Activated naive CD8-positive, alpha-beta T cell treated with anti-CD3 and anti-CD28 coated beads, Interleukin-2, amount 50 U/mL, for 24 hours (primary cell): ENCODE measurements at regions not wholly inside any gene's neighbourhood (a gene's known extent, or its start where the extent isn't known, plus 50 kb on each side); places are given as distances from the start of the nearest gene placed in this dataset.

Experiments
- ATAC-seq: fragments of 150-1000 bp; cut with Tn5 transposase; one replicate; pipeline ENCODE4 v1.10.0; 2021
- DNase-seq: peaks from one replicate; pipeline ENCODE4 v3.0.0; 2021
- H3K27ac Mint-ChIP-seq: one replicate; pipeline ENCODE4 v1.8.0; 2021; ENCODE audit warnings: mild to moderate bottlenecking, mixed read lengths
- H3K27me3 Mint-ChIP-seq: one replicate; pipeline ENCODE4 v1.8.0; 2021; ENCODE audit warnings: mixed read lengths
- H3K36me3 Mint-ChIP-seq: one replicate; pipeline ENCODE4 v1.8.0; 2021; ENCODE audit warnings: low read depth, mixed read lengths
- H3K4me1 Mint-ChIP-seq: one replicate; pipeline ENCODE4 v1.8.0; 2021; ENCODE audit warnings: mixed read lengths
- H3K4me3 Mint-ChIP-seq: one replicate; pipeline ENCODE4 v1.8.0; 2021; ENCODE audit warnings: mild to moderate bottlenecking, moderate library complexity, mixed read lengths
- H3K9me3 Mint-ChIP-seq: one replicate; pipeline ENCODE4 v1.8.0; 2021; ENCODE audit warnings: mixed read lengths

DNA sequence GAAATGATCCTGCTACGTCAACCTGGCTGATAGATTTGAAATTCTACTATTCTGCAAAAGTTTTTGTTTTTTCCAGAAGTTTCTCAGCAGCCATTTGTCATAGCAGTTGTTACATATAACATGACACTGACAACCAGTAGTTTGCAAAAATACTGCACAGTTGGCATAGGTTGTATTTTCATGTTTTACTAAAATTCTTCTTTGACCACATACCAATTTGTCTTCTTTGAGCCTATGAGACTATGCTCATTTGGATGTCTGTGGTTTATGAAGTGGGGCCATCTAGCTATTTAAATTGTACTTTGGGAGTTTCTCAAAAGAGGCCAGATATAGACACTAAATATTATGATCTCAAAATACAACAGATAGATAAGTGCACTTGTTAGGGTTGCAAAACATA is 104.9 kb upstream of the PREP start:
- H3K36me3 Mint-ChIP-seq, result no peaks in the 10 kb centered on the region
- H3K27me3 Mint-ChIP-seq, result peaks cover 15% of the 10 kb centered on the region
- ATAC-seq, result no peak
- no peak overlapping the region for H3K4me3 Mint-ChIP-seq
- peaks cover 15% of the 10 kb centered on the region for H3K4me1 Mint-ChIP-seq
- H3K9me3 Mint-ChIP-seq, result no peaks in the 10 kb centered on the region
- no peak overlapping the region for H3K27ac Mint-ChIP-seq
- no peak for DNase-seq

DNA sequence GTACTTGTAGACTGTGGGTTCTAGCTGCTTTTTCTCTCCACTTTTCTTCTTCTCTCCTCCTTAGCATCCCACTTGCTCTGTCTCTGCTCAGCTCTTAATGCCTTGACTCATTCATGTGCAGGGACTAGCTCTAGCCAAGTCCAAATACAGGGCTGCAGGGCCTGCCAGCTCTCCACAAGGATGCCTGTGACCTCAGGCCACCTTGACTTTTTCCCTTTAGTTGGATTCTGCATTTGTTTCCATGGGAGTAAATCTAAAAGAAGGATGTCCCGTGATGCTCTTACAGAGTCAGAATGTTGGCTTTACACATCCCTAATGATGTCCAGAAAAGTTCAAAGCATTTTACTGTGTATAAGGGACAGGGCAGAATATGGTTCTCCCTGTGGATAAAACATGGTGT is 101.8 kb upstream of the PREP start:
- Mint-ChIP-seq H3K36me3 (no peaks in the 10 kb centered on the region), H3K9me3 (no peaks in the 10 kb centered on the region), H3K4me1 (no peaks in the 10 kb centered on the region), H3K4me3 (no peak overlapping the region), H3K27me3 (peaks cover 10% of the 10 kb centered on the region), H3K27ac (no peak overlapping the region)
- ATAC-seq, result no peak
- DNase-seq, result no peak

DNA sequence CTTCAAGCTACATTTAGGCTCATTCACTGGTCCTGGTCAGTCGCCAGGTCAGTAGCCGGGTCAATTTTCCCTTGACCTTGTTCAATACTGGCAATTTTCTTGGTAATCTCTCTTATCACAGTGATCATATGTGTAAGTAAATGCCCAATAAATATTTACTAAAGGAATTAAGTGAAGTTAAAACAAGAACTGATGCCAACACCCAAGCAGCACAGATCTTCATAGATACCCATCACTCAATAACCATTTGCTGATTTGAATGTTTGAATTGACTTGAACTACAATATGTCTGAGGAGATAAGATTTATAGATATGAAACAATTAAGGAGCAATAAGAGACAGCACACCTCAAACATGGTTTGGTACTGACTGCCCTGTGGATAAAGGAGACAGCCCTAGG is 100.8 kb upstream of the PREP start:
- Mint-ChIP-seq H3K36me3 (no peaks in the 10 kb centered on the region), H3K27ac (no peak overlapping the region), H3K27me3 (peaks cover 9% of the 10 kb centered on the region), H3K4me1 (no peaks in the 10 kb centered on the region), H3K9me3 (no peaks in the 10 kb centered on the region), H3K4me3 (no peak overlapping the region)
- DNase-seq, result no peak
- ATAC-seq, result no peak

DNA sequence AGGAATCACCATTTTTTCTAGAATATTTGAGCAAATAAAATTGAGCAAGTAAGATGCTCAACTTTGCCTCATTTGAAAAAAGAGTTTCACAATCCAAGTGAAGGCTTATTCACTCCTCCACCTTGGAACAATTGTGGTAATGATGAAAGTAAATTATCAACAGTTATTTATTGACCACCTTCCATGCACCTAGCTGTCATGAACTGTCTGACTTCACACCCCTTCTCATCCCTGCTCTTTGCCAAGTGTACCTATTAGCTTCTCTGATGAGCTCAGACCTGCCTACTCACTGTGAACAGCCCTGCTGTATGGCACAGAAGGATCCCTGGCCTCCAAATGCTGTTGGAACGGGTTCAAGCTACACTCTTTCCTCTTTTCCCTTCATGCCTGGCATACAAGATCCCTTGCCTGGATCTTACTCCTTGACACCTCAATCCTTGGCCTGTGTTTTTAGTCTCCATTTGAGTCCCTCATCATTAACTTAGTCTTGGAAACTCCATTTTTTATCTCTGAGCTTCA is 99.0 kb upstream of the PREP start:
- DNase-seq, result no peak
- H3K9me3 Mint-ChIP-seq, result no peaks in the 10 kb centered on the region
- H3K27me3 Mint-ChIP-seq, result peaks cover 9% of the 10 kb centered on the region
- H3K4me3 Mint-ChIP-seq, result no peak overlapping the region
- H3K4me1 Mint-ChIP-seq, result no peaks in the 10 kb centered on the region
- H3K36me3 Mint-ChIP-seq, result no peaks in the 10 kb centered on the region
- no peak overlapping the region for H3K27ac Mint-ChIP-seq
- no peak for ATAC-seq

DNA sequence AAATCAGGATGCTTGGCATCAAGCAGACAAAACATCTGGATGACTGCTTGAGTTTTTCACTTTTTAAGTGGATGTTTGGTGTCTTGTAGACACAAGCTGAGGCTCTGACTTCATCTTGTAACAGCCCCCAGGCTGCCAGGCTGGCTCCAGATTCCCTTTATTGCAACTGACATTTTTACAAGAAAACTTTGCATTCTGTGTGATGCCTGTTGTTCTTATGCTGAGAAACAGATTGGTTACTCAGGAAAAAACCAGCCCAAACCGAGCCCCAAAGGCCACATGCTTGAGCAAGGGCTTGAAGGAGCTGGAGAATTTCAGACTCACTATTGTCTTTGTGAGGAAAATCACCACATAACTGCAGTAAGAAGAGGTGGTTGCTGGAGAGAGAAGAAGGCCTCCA is 98.4 kb upstream of the PREP start:
- Mint-ChIP-seq H3K36me3 (no peaks in the 10 kb centered on the region), H3K4me1 (no peaks in the 10 kb centered on the region), H3K9me3 (no peaks in the 10 kb centered on the region), H3K4me3 (no peak overlapping the region), H3K27ac (no peak overlapping the region), H3K27me3 (peaks cover 6% of the 10 kb centered on the region)
- DNase-seq (no peak), ATAC-seq (no peak)

DNA sequence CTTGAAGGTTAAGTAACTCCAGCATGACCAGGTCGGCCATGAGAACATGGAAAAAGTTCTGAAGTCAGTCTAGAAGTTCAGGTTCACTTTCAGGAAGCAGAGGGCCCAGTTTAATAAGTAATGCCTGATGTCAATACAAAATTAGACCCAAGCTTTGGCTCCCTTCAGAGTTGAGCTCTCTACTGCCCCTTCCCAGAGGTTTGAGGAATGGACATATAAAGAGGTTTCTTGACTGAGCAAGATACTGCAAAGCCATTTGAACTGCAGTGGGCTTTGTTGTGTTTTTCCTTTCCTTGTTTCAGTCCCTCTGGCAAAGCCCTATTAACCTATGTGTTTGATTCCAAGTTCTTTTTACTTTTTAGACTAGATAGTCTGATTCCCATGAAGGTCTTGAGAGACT is 97.8 kb upstream of the PREP start:
- H3K9me3 Mint-ChIP-seq, result no peaks in the 10 kb centered on the region
- H3K4me1 Mint-ChIP-seq, result no peaks in the 10 kb centered on the region
- no peaks in the 10 kb centered on the region for H3K36me3 Mint-ChIP-seq
- no peak overlapping the region for H3K27ac Mint-ChIP-seq
- DNase-seq, result no peak
- no peak overlapping the region for H3K4me3 Mint-ChIP-seq
- no peak for ATAC-seq
- H3K27me3 Mint-ChIP-seq, result peaks cover 4% of the 10 kb centered on the region

DNA sequence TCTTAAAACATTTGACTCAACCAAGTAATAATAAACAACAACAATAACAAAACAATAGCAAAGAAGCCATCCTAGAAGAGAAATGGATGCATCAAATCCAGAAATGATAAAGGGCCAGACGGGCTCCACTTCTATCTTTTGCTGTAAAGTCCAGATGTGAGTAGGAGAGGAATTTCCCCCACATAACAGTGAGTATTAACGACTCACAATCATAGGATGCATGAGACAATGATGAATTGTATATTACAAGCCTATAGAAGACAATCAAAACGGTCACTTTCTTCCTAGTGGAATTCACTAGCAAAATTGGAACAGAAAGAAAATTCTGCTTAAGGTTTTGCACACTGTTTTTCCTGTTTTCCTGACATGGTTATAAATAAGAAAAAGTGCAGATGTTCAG is 97.0 kb upstream of the PREP start:
- Mint-ChIP-seq H3K4me3 (no peak overlapping the region), H3K9me3 (no peaks in the 10 kb centered on the region), H3K36me3 (no peaks in the 10 kb centered on the region), H3K27ac (no peak overlapping the region), H3K4me1 (no peaks in the 10 kb centered on the region), H3K27me3 (peaks cover 4% of the 10 kb centered on the region)
- ATAC-seq, result no peak
- DNase-seq, result no peak

DNA sequence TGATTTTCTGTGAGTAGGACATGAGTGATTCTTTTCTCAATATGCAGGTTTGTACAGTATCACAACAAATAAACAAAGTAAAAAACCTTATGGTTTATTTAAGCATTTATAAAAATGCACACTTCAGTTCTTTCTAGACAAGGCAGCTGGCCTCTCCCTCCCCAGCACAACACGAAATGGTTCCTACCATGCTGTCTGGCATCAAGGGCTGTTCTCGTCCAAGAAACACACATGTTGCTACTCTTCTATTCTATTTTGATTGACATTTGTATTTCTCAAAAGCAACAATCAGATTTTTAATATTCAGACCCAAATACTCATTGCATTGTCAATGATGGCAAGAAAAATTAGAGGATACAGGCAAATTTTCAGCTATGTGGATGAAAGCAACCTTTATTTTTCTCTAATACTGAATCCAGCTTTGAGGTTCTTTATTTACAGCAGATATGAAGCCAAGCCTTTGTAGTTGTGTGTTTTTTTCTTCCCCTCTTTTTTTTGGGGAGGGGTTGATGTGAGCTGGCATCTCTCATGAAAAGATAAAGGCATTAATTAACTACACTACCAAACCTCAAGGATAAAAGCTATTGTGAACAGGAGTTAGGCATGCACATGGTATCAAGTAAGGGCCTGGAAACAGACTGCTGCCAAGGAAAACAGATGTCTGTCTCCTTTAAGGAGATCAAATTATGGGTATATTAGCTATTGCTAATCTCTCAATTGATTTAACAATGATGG is 96.4 kb upstream of the PREP start:
- H3K9me3 Mint-ChIP-seq, result no peaks in the 10 kb centered on the region
- ATAC-seq (no peak), DNase-seq (no peak)
- no peaks in the 10 kb centered on the region for H3K36me3 Mint-ChIP-seq
- no peak overlapping the region for H3K27ac Mint-ChIP-seq
- peaks cover 3% of the 10 kb centered on the region for H3K27me3 Mint-ChIP-seq
- no peaks in the 10 kb centered on the region for H3K4me1 Mint-ChIP-seq
- no peak overlapping the region for H3K4me3 Mint-ChIP-seq

DNA sequence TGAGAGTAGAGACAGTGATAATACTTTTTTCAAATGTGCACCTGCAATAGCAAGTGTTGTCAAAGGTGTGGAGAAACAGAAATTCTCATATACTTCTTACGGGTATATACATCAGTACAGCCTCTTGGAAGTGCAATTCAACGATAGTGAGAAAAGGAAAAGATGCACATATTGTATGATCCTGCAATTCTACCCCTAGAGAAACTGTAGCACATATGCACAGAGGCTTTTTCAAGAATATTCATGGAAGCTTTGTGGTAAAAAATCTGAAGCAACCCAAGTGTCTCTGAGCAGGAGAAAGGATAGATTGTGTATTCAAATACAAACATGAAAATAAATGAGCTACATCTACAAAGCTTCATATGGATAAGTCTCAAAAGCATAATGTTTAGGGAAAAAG is 94.7 kb upstream of the PREP start:
- H3K4me3 Mint-ChIP-seq, result no peak overlapping the region
- peaks cover 3% of the 10 kb centered on the region for H3K27me3 Mint-ChIP-seq
- no peaks in the 10 kb centered on the region for H3K9me3 Mint-ChIP-seq
- no peaks in the 10 kb centered on the region for H3K36me3 Mint-ChIP-seq
- H3K4me1 Mint-ChIP-seq, result peaks cover 8% of the 10 kb centered on the region
- H3K27ac Mint-ChIP-seq, result no peak overlapping the region
- ATAC-seq (no peak), DNase-seq (no peak)

DNA sequence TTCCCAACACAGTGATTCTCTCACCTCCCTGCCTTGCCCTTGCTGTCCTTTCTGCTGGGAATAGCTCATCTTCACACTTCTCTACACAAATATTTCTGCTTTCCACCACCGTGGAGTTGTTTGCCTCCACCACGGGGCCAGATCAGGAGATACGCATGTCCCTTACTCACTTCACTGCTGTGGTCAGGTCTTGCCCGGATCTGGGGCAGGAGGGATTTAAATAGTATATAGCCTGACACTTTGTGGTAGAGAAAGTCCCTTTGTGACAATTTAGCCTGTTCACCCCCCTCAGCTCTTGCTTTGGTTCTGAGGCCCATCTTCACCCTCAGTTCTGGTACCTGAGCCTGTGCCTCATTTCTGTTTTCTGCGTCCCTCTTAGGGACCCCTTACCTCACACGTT is 92.6 kb upstream of the PREP start:
- DNase-seq, result no peak
- Mint-ChIP-seq H3K4me3 (no peak overlapping the region), H3K27me3 (no peaks in the 10 kb centered on the region), H3K9me3 (no peaks in the 10 kb centered on the region), H3K27ac (no peak overlapping the region), H3K36me3 (no peaks in the 10 kb centered on the region), H3K4me1 (peaks cover 8% of the 10 kb centered on the region)
- ATAC-seq, result no peak

DNA sequence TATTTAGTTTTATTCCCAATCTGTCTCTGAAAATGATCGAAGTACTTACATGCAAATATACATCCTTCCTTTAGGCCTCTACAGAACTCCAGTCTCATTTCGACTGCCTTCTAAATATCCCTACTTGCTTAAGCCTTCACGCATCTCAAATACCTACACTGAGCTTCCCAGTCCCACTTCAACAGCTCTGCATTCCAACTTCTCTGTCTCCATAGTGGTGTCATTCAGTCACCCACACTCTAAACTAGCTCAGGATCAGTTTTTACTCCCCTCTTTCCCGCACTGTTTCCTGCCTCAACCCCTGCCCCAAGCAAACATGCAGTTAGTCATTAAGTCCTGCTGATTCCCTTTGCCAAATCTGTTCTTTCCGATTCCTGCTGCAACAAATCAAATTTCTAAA is 91.8 kb upstream of the PREP start:
- no peaks in the 10 kb centered on the region for H3K36me3 Mint-ChIP-seq
- DNase-seq (no peak), ATAC-seq (no peak)
- H3K27ac Mint-ChIP-seq, result no peak overlapping the region
- peaks cover 8% of the 10 kb centered on the region for H3K4me1 Mint-ChIP-seq
- H3K4me3 Mint-ChIP-seq, result no peak overlapping the region
- H3K9me3 Mint-ChIP-seq, result no peaks in the 10 kb centered on the region
- H3K27me3 Mint-ChIP-seq, result no peaks in the 10 kb centered on the region

DNA sequence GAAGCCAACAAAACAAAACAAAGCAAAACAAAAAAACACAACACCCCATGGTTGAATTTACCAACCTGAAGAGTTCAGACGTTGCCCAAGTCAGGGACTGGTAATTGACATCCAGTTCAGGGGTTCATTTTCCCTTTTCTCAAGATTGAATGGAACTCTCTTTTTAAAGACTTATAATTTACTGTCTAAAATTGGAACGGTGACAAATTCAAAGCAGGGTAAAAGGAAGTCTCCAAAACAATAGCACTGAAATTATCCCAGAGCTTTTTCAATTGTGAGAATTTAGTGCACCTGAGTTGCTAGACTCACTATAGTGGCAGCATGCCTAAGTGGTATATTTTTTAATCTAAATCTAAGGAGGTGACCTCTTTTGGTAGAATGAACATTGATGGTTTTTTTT is 90.9 kb upstream of the PREP start:
- H3K9me3 Mint-ChIP-seq, result no peaks in the 10 kb centered on the region
- H3K27me3 Mint-ChIP-seq, result no peaks in the 10 kb centered on the region
- ATAC-seq, result no peak
- no peak overlapping the region for H3K27ac Mint-ChIP-seq
- no peak for DNase-seq
- H3K36me3 Mint-ChIP-seq, result no peaks in the 10 kb centered on the region
- no peak overlapping the region for H3K4me3 Mint-ChIP-seq
- H3K4me1 Mint-ChIP-seq, result peaks cover 8% of the 10 kb centered on the region

DNA sequence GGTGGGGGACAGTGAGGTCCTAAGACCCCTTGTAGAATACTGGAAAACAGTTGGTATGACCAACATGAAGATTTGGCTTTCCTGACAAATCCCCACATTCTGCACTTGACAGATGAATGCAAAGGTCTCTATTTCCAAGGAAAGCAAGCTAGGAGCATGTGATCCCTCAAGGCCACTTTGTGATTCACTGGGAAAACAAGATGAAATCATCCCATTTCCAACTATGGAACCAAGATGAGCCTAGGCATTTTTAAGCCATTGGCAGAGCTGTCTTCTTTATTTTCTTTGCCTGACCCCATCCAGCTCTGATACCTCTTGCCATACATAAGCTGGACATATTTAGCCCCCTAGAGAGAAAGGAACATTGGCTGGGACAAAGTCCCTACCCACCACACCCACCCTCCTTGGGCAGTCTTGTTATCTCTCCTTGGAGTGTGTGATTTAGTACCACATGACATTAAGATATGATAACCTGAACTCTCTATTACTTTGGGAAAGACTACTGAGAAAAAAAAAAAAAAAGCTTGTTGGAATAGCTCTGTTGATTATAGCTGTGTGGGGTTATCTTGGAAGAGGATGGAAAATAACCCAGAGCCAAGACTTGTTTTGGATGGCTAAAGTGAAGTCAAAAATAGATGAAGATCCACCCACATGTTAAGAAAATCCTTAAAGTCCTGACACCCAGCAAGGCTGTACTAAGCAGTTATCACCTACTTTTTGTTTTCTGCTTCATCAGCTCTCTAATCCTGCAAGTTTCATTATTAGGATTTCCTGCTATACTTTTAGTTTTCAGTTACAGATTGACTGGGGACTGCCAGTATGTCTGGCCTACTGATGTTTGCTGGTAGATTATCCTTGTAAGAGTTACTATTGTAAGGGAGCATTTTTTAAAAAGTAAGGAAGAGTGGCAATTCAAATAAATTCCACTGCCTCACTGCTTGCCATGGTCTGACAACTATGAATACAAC is 90.1 kb upstream of the PREP start:
- Mint-ChIP-seq H3K4me1 (peaks cover 8% of the 10 kb centered on the region), H3K36me3 (no peaks in the 10 kb centered on the region), H3K4me3 (no peak overlapping the region), H3K9me3 (no peaks in the 10 kb centered on the region), H3K27ac (no peak overlapping the region), H3K27me3 (no peaks in the 10 kb centered on the region)
- DNase-seq (no peak), ATAC-seq (no peak)

DNA sequence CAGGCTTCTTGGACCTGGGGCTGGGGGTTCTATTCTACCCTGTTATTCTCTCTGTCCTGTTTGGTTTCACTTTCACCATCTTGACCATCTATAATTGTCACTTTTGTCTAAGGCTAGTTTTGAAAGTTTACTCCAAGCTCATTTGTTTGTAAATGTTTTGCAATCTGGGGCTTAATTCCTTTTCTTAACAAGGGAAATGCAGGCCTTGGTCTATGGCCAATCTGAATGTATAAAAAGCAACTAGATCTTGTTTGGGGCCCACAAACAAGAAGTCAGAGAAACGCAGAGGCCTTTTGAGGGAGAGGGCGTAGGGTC is 86.3 kb upstream of the PREP start:
- no peak for DNase-seq
- ATAC-seq, result no peak
- peaks cover 4% of the 10 kb centered on the region for H3K27me3 Mint-ChIP-seq
- H3K36me3 Mint-ChIP-seq, result no peaks in the 10 kb centered on the region
- no peak overlapping the region for H3K27ac Mint-ChIP-seq
- no peaks in the 10 kb centered on the region for H3K9me3 Mint-ChIP-seq
- H3K4me3 Mint-ChIP-seq, result no peak overlapping the region
- H3K4me1 Mint-ChIP-seq, result peaks cover 13% of the 10 kb centered on the region

DNA sequence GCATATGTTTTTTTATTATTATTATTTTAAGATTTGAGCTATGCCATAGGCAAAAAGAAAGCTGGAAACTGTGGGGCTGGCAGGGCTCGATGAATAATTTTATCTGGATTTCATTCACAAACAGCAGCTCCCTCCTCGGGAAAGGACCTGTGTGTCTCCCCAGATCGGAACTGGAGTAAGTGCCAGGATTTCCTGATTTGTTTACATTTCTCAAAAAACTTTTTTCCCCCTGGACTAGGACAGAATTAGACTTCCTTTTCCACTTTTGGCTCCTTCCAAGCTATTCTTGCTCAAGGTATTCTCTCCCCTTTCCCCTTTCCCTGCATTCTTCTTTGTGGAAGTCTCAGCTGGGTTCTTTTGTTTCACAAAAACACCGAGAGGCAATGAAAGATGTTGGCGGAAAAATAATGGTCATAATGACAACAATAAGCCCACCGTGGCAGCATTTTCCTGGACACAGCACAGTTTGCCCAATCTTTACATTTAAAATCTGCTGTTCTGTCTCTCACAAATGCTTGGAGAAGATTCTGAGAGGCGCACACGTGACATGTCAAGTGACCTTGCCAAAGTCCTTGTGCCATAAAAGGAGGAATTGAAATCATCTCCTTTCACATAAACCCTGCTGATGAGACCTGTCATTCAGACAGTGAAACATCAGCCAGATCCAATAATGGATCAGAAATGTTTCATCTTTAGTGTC is 85.8 kb upstream of the PREP start:
- Mint-ChIP-seq H3K27ac (no peak overlapping the region), H3K27me3 (peaks cover 4% of the 10 kb centered on the region), H3K4me1 (peaks cover 13% of the 10 kb centered on the region), H3K4me3 (no peak overlapping the region), H3K36me3 (no peaks in the 10 kb centered on the region), H3K9me3 (no peaks in the 10 kb centered on the region)
- ATAC-seq (no peak), DNase-seq (no peak)
